ENCODE measurements at regions not wholly inside any gene's neighbourhood (a gene's known extent, or its start where the extent isn't known, plus 50 kb on each side); places are given as distances from the start of the nearest gene placed in this dataset.
"Not testable (repeated sequence)": the region's sequence is repeated elsewhere in the genome, so short reads cannot be mapped to it uniquely, and the experiment has no call there.

DNA sequence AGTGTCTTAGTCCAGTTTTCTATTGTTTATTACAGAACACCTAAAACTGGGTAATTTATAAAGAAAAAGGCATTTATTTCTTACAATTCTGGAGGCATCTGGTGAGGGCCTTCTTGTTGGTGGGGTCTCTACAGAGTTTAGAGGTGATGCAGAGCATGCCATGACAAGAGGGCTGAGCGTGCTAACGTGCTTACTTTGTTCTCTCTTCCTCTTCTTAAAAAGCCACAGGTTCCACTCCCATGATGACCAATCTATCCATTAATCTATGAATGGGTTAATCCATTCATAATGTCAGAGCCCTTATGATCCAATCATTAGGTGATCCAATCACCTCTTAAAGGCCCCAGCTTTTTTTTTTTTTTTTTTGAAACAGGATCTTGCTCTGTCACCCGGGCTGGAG is 291.5 kb upstream of the GALNTL6 start:
- no peak for DNase-seq

DNA sequence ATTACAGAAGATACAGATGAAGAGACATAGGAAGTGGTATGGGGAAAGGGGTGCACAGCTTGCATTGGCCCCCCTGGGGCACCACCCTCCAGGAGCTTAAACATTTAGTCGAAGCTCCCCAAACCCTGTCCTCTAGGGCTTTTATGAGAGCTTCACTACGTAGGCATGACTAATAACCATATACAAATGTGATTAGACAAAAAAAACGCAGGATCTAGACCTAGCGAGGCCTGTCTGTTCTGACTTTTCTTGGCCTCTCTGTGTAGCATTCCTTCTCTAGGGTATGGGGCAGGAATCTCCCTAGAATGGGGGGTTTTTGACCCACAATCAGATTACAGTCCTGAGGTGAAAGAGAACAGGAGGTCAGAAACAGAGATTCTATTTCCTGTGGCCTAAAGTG is 293.7 kb upstream of the GALNTL6 start:
- DNase-seq: no peak

DNA sequence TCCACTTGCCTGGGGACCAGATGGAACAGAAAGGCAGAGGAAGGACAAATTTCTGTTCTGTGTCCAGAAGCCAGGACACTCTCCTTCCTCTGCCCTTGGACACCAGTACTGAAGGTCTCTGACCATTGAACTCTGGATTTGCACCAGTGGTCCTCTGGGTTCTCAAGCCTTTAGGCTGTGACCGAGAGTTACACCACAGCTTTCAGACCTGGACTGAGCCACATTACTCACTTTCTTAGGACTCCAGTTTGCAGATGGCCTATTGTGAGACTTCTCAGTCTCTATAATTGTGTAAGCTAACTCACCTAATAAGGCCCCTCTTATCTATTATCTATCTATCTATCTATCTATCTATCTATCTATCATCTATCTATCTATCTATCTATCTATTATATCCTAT is 295.3 kb upstream of the GALNTL6 start:
- no peak for DNase-seq

DNA sequence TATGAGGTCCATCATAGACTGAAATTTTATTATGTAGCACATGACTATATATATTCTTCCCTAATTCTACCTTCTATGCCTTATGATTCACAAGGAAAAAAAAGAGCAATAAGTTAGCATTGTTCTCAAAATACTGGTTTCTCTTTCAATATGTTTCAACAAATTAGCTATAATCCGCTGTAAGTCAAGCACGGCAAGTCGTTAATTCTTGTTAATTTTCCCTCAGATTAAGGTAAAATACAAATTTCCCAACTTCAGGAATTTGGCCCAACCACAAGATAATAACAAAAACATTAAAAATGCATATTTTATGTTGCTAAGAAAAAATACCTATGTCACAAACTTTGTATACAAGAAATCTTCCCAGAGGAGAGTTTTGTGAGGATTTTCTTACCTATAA is 296.5 kb upstream of the GALNTL6 start:
- DNase-seq: no peak

DNA sequence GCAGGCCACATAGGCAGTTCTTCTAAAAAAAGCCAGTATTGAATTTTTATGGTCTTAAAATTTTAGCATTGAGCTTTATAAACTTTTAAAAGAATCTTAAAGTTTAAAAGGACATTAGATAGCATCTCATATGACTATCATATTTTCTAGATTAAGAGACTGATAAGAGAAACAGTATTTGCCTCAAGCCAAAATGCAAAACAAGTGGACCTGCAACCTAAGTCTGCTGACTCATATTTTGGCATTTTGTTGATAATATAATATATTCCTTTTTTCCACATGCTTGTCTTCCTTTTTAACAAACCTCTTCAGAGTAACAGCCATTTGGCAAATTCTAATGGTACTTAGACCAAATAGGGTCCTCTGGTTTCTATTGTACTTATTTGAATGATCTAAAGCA is 328.5 kb upstream of the GALNTL6 start:
- DNase-seq: no peak

DNA sequence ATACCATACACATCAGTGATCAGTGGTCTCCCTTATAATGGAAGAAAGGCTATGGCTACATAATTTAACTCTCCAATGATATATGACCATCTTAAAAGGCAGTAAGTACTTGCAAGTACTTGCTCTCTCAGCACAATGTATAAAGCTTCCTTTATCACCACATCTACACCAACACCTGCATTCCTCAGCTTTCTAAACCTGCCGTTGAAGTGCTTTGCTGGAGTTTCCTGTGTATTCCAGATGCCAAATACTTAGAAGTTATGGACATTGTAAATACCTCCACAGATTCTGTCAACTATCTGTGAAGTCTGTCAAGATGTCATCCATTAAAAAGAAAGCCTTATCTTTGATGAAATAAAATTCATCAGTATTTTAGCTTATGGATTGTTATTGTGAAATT is 335.0 kb upstream of the GALNTL6 start:
- DNase-seq: no peak

DNA sequence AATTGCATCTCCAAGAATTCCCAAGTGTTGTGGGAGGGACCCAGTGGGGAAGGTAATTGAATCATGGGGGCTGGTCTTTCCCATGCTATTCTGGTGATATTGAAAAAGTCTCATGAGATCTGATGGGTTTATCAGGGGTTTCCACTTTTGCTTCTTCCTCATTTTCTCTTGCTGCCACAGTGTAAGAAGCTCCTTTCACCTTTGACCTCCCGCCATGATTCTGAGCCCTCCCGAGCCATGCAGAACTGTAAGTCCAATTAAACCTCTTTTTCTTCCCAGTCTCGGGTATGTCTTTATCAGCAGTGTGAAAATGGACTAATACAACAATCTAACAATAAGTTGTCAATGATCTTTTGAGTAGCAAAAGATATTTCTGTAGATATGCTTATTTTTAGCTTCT is 338.1 kb upstream of the GALNTL6 start:
- not testable (repeated sequence) for DNase-seq

DNA sequence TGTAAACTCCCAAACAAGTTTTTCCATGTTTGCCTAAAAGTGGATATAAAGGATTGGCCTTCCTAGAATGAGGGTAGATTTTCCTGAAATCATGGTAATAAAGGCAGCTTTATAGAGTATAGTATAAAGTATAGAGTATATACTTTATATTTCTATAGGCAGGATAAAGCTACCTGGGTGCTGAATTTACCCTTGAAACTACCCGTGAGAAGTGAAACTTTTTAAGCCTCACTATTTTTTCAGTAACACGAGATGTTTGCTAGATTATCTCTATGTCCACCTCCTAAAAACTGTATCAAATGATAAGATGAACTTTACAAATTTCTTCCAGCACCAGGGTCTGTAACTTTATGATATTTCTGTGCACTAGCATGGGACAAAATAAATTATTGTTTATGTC is 340.0 kb upstream of the GALNTL6 start:
- no peak for DNase-seq

DNA sequence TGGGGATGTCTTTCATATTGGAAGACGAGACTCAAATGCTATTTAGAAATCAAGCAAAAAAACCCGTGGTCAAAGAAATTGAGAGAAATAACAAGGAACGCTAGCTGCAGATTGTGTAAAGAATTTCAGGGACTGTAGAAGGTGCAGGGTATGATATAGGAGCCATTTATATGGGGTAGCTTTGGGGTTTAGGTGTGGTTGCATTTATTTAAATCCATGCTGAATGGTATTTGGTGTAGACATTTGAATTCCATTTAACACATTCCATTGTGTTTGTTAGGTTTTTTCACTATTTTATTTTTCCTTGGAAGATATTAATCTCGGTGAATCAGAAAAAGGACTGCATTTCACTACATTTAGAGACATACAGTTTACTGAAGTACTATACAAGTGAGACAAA is 341.0 kb upstream of the GALNTL6 start:
- DNase-seq: no peak

DNA sequence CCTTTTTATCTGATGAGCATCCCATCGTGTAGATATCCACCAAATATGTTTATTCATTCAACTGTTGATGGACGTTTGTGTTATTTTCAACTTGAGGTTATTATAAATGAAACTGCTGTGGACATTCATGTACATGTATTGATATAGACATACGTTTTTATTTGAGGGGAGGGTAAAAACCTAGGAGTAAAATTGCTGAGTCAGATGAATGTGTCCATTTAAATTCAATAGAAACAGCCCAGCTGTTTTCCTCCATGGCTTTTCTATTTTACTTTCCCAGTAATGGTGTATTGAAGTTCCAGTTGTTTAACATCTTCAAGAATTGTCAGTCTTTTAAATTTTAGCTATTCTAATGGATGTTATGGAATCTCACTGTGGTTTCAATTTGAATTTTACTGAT is 348.7 kb upstream of the GALNTL6 start:
- DNase-seq: no peak

DNA sequence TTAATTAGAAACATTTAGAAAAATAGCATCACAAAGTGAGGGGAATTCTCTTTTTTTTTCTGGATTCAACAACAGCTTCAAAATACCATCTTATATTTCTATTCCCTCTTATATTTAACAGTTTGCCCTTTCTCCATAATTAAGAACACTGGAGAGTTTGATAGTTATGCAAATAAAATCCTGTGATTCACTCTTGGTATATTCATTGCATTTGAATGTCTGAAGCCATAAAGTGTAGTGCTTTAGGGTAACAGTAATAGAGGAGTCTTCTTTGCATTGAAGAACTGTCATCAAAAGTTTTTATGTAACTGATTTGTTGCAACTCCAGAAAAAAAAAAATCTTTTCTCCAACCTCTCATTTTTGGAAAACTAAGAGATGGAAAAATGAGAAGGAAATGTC is 352.0 kb upstream of the GALNTL6 start:
- DNase-seq: no peak

DNA sequence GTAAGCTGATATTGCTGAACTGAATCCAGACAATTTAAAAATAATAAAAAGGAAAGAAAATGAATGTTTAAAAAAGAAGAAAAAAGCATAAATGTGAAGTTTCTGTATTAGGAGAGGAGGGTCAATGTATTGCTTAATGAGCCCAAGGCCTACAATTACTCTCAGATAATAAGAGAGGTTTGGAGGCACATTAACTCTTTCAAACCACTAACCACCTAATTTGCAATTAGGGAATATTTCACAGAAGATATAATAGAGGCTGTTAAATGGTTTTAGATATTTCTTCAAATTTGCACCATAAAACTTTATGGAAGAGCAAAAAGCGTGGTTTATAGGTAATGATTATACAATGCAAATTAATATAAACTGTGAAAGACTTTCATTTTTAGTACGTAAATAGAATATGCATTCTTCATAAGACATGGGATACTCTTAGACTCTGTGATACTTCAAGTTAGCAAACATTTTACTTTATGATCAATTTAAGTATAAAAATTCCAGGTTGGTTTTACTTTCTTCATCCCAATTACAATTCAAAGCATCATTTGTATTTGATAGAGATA is 364.2 kb upstream of the GALNTL6 start:
- DNase-seq: no peak

DNA sequence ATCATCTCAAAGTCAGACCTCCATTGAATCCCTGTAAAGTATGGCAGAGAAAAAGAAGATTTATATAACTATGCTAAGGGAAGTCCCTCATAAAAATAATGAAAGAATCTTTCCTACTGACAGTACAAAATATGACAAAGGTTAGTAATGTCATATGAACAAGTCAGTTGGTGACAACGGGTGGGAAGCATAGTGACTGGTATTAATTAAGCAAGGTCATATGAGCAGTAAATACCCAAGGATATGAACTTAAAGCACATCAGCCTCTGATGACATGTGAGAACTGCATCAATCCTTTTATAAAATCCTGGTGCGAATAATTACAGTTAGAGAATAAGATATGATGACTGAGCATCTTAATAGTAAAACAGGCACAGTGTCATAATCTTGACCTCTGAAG is 364.8 kb upstream of the GALNTL6 start:
- DNase-seq: no peak

DNA sequence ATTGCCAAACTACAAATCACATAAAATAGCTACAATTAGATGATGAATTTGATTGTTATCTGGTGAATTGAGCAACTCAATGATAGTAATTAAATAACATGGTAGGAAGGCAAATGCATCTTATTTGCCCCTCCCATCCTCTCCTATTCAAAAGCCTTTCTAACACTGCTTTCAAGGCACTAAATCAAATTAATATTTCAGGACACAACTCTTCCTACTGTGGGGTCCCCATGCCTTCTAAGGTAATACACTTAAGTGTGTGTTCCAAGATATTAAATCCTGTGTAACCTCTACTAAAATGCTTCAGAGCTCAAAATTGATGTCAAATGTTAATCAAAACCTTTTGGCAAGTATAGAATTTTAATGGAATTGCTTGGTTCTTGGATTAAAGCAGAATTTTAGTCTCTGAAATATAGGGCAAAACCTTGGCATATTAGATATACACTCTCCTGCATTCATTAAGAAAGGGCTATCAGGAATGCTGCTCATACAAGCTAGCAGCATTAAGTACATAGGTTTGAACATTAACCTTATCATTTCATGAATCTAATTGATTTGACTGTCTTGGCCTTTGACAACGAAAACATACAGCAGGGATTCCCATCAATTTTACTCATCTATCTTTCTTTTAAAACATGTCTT is 371.8 kb upstream of the GALNTL6 start:
- no peak for DNase-seq

DNA sequence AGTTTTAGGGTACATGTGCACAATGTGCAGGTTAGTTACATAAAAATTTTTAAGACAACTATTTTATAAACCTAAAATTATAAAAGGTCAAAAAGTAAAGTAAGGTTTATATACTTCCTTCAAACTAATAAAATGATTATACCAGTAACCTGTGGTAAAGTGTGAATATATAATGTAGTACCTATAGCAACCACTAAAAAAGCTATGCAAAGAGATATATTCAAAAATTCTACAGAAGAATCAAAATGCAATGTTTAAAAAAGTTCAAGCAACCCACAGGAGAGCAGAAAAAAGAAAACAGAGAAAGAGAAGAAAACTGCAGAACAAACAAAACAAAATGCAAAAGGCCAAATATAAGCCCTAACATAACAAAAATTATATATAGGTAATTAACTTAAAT is 379.5 kb upstream of the GALNTL6 start:
- no peak for DNase-seq

DNA sequence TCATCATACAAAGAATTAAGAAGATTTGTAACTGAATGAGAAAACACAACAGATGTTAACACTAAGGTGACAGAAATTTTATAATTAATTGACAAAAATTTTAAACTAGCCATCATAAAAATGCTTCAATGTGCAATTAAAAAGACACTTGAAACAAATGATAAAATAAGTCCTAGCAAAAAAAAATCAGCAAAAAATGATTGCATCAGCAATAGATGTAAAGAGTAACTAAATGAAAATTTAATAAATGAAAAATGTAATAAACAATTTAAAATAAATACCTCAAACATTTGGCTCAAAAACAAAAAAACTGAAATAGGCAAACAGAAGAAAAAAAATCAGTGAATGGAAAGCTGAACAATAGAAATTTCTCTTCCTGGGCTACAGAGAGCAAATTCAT is 380.7 kb upstream of the GALNTL6 start:
- DNase-seq: no peak

DNA sequence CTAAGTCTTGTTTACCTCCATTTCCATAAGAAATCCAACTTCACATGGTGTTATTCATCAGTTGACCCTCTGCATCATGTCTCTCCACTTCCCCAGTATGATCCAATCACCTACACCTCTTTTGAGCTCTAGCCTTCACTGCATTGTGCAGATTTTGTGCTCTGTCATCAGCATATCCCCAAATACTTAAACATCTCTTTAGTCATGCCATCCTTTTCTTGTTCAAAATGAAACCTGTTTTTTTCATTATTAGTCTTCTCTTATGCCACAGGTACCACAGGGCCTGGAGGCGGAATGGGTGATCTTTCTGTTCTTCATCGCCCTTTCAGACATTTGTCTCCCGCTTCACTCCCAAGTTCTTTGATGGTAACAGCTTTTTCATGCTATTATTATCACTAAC is 382.7 kb upstream of the GALNTL6 start:
- no peak for DNase-seq

DNA sequence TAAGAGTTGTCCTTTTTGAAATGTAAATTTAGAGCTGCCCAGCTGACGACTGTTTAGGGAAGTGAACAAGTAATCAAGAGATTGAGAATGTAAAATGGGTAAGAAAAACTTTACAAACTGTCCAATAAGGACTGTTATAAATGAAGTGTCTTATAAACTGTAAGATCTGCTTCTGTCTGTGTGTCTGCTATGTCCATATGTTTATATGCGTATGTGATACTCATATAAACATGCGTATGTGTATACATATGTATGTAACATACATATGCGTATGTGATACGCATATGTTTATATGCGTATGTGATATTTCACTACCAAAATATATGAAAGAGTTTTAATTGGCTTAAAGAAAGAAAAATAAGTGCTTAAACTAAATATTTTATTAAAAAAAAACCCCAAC is 416.0 kb upstream of the GALNTL6 start:
- no peak for DNase-seq

DNA sequence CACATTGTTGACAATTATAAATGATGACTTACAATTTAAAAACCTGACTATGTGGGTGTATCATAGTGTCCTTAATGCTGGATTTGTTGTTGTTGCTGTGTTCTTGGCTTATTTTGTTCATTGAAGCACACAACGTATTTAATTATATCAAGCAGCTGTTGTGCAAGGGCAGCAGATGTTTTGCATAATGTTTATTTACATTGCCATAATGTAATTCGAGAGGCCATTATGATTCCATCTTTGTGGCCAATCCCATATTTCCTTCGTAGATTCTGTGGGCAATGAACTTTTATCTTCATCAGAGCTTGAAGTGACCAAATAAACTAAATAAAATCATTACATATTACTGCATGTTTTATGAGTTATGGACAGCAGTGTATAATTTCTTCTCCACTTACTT is 422.6 kb upstream of the GALNTL6 start:
- DNase-seq: no peak

DNA sequence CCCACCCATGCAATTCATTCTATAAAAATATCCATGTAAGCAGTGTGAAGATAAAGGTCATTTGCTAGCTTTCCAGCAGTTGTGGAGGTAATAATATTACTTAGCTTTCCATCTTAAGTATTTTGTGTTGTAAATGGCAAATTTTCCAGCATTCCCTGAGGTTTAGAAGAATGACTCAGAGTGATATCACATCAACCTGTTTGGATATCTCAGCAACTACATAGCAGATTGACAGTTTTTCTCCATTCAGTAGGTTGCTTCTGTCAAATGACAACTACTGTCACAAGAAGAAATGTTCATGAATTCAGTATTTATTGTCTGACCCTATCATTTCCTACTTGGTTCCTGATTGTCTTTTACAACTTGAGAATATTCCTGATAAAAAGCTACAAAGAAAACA is 434.9 kb upstream of the GALNTL6 start:
- DNase-seq: no peak

DNA sequence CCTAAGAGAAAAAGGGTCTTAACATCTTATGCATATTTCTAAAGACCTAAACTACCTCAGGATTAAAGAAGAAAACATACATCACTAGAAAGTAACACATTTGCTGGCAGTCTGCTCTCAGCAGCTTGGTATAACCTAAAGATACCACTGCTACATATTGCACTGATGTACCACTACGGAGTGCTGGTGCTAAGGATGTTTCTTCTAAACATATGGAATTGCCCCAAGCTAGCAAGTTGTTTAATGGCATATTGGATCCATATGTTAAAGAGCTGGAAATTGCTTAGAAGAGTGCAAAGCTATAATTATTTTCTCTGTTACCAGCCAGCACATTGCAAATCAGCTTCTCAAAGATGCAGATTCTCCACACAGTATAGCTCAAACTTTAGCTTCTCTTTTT is 436.5 kb upstream of the GALNTL6 start:
- no peak for DNase-seq

DNA sequence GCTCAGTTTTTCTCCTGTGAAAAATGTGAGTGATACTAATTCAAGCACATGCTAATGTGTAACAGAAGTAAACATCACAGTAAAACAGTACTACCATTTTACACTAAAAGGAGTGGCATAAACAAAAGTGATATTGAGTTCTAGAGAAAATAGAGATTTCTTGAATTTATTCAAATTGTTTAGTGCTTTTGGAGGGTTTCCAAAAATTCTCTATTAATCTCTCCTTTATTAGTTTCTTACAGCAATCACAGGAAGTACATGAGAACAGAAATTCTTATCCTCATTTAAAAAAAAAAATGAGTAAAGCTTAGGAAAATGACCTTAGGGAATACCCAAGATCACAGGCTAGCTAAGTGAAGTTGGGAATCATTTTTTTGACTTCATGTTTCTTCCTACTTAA is 459.7 kb upstream of the GALNTL6 start:
- no peak for DNase-seq

DNA sequence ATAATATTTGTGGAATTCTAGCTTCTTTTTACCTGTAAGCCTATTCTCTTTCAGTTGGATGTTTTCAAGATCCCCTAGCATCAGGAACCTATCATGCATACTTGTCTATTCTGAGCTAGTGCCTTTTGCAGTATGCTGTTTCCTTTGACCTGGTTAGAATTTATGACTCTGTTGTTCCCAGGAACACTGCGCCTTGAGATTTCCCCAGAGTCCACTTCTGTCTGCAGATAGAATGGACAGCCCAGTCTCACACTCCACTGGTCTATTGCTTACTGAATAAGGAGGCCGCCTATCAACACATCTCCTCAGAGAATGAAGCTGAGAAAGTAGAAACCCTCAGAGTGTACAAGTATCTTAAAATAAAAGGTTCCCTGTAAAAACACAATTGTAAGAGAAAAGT is 465.1 kb upstream of the GALNTL6 start:
- no peak for DNase-seq

DNA sequence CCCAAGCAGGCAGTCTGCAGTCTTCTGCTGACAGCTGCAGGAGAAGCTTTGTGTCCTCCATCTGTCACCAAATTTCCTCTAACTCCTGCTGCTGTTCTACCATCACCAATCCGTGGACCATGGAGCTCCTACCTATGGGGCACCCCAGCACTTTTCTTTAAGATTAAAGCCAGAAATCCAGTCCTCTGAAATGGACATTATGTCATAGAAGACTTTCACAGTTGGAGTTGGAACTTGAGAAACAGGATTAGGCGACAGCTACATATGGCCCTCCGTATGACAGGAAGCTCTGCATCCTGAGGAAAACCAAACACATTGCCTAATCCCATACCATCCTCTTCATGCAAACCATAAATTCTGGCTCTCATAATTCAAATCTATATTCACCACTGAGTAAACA is 470.6 kb upstream of the GALNTL6 start:
- no peak for DNase-seq

DNA sequence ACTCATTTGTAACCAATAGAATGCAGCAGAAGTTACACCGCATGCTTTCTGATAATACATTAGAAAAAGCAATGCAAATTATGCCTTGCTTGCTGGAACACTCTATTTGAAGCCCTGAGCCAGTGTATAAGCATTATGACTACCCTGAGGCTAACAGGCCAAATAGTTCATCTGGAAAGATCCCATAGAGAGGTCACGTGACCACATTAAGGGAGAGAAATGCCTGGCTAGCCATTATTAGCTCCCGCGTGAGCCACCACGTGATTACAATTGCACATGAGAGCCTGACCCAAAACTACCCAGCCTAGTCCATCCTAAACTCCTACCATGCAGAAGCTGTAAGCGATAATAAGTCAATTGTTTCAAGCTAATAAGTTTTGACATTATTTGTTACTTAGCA is 472.9 kb upstream of the GALNTL6 start:
- no peak for DNase-seq

DNA sequence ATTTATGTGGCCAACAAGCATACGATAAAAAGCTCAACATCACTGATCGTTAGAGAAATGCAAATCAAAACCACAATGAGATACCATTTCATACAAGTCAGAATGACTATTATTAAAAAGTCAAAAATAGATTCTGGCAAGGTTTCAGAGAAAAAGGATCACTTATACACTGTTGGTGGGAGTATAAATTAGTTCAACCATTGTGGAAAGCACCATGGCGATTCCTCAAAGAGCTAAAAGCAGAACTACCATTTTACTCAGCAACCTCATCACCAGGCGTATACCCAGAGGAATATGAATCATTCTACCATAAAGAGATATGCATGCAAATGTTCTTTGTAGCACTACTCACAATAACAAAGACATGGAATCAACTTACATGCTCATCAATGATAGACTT is 478.7 kb upstream of the GALNTL6 start:
- DNase-seq: no peak

Data from kidney glomerular epithelial cell (primary cell).